Keratinocyte (primary cell): ENCODE measurements at regions not wholly inside any gene's neighbourhood (a gene's known extent, or its start where the extent isn't known, plus 50 kb on each side); places are given as distances from the start of the nearest gene placed in this dataset.

Experiments
- DNase-seq: peaks from one replicate; pipeline ENCODE4 v3.0.0-alpha.2; 2011; ENCODE audit warnings: low read depth, missing footprints, low spot score
- FAIRE-seq: peaks from 2 replicates; lab custom pipeline; 2011; peaks lifted over from hg19 to GRCh38; lab: Jason Lieb, UNC
- H2AFZ ChIP-seq: 2 replicates; pipeline ENCODE4 v1.6.0; 2012; ENCODE audit warnings: low read length, control low read depth, inconsistent platforms; ENCODE audit not compliant: control insufficient read depth
- H3K27ac ChIP-seq: 2 replicates; pipeline ENCODE4 v1.5.1; 2011; ENCODE audit warnings: low read length; ENCODE audit not compliant: control insufficient read depth, insufficient read depth
- H3K27me3 ChIP-seq: 3 replicates; pipeline ENCODE4 v1.6.0; 2011; ENCODE audit warnings: low read length; ENCODE audit not compliant: control insufficient read depth, insufficient read depth; ENCODE audit errors: extremely low read depth
- H3K36me3 ChIP-seq, 2 experiments: 2 replicates in 1 of 2; 3 replicates in 1 of 2; pipeline ENCODE4 v1.5.1; 2011; ENCODE audit warnings: low read length in 2 of 2, mild to moderate bottlenecking in 1 of 2; ENCODE audit not compliant: control insufficient read depth in 2 of 2, insufficient read depth in 2 of 2; ENCODE audit errors: extremely low read depth in 1 of 2
- H3K4me1 ChIP-seq: 3 replicates; pipeline ENCODE4 v1.5.1; 2011; ENCODE audit warnings: low read length; ENCODE audit not compliant: control insufficient read depth, insufficient read depth; ENCODE audit errors: extremely low read depth
- H3K4me2 ChIP-seq: 3 replicates; pipeline ENCODE4 v1.6.0; 2011; ENCODE audit warnings: low read depth, low read length; ENCODE audit not compliant: control insufficient read depth, insufficient read depth; ENCODE audit errors: extremely low read depth
- H3K4me3 ChIP-seq, 3 experiments: fragments of 200-600 bp in 1 of 3; sonication (generic) in 1 of 3; 2 replicates in 2 of 3; 3 replicates in 1 of 3; pipeline ENCODE4 v1.5.1; 2011 to 2016; ENCODE audit warnings: low read length in 3 of 3, mild to moderate bottlenecking in 3 of 3, control low read depth in 2 of 3, inconsistent platforms in 1 of 3, low read depth in 1 of 3, mixed read lengths in 1 of 3, mixed run types in 1 of 3, moderate library complexity in 1 of 3; ENCODE audit not compliant: control insufficient read depth in 2 of 3, insufficient read depth in 2 of 3; ENCODE audit errors: extremely low read depth in 1 of 3
- H3K79me2 ChIP-seq: 2 replicates; pipeline ENCODE4 v1.6.0; 2012; ENCODE audit warnings: low read length; ENCODE audit not compliant: control insufficient read depth, insufficient read depth
- H3K9ac ChIP-seq: 3 replicates; pipeline ENCODE4 v1.6.0; 2011; ENCODE audit warnings: low read length; ENCODE audit not compliant: control insufficient read depth, insufficient read depth; ENCODE audit errors: extremely low read depth
- H3K9me1 ChIP-seq: 3 replicates; pipeline ENCODE4 v1.6.0; 2011; ENCODE audit warnings: low read length; ENCODE audit not compliant: control insufficient read depth, insufficient read depth; ENCODE audit errors: extremely low read depth
- H3K9me3 ChIP-seq: 2 replicates; pipeline ENCODE4 v1.5.1; 2012; ENCODE audit warnings: low read depth, low read length; ENCODE audit not compliant: control insufficient read depth
- H4K20me1 ChIP-seq: 3 replicates; pipeline ENCODE4 v1.6.0; 2011; ENCODE audit warnings: low read length; ENCODE audit not compliant: control insufficient read depth, insufficient read depth; ENCODE audit errors: extremely low read depth
- CTCF ChIP-seq, 3 experiments: IDR thresholded peaks in 1 of 3; conservative IDR thresholded peaks in 1 of 3; optimal IDR thresholded peaks in 1 of 3; 2 replicates in 2 of 3; 3 replicates in 1 of 3; pipeline versions ENCODE3 to v1.5.1; 2011; ENCODE audit warnings: low read length in 3 of 3, mild to moderate bottlenecking in 3 of 3, moderate library complexity in 2 of 3, control low read depth in 1 of 3, inconsistent platforms in 1 of 3; ENCODE audit not compliant: insufficient read depth in 2 of 3; ENCODE audit errors: extremely low read depth in 1 of 3
- EZH2 ChIP-seq: IDR thresholded peaks from one replicate; pipeline ENCODE4 v1.6.1; 2012; ENCODE audit warnings: inconsistent platforms, mild to moderate bottlenecking, low read length, moderate library complexity
- dilution Hi-C: fragments of 300-500 bp; cut with MboI; formaldehyde crosslinking; loops from one replicate; pipeline ENCODE4 v1.7.0; 2020; ENCODE audit warnings: low sequenced_read_pairs; ENCODE audit not compliant: extremely low pct_ligation_motif_present

DNA sequence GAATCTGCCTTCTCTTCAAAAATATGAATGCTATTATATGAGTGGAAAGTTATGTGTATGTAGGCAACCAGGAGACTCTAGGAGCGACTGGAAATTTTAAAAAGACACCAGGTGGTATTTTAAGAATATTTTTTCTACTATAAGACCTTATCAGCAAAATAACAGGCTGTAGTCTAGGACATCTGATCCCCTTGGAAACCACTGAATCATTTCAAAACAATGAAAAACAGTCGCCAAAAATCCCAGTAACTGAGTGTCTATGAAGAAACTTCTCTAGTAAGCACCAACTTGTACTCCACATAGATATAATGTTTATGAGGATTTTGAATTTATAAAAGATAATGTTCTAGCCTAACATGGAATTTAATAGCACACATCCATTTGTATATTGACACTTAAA lies 358.5 kb downstream of the GPATCH2 start:
- H3K4me2 ChIP-seq = no peak overlapping the region

DNA sequence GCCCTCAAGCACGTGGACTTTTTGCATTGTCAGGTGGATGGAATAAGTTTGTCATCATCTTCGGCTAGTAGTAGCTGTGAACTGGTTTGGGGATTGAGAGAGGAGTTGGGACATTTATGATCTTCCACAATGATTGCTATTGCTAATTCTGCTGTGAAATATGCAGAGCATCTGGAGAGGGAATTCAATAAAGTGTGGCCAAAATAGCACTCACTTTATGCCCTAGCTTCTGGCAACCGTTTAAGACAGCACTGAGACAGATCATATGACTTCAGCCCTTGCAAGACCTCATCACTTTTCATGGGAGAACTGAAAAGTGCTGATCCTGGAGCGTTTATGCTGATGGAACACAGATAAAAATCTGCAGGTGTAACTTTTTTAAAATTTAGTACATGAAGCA lies 360.8 kb downstream of the GPATCH2 start:
- no peak for DNase-seq
- TF ChIP-seq CTCF (optimal IDR thresholded peaks at IDR 0.05 in 1 of 3, IDR thresholded peaks at IDR 0.05 in 1 of 3, conservative IDR thresholded peaks at IDR 0.05 in 1 of 3; ENCODE audit: extremely low read depth in 1 of 3, insufficient read depth in 2 of 3, low read length in 3 of 3) (no peak), EZH2 (no peak)

More for the DNA sequence above, 358.5 kb downstream of the GPATCH2 start:
- dilution Hi-C loops = no loop called here
- no peaks in the 10 kb centered on the region for H3K9me3 ChIP-seq
- TF ChIP-seq EZH2 (no peak), CTCF (optimal IDR thresholded peaks at IDR 0.05 in 1 of 3, IDR thresholded peaks at IDR 0.05 in 1 of 3, conservative IDR thresholded peaks at IDR 0.05 in 1 of 3; ENCODE audit: extremely low read depth in 1 of 3, insufficient read depth in 2 of 3, low read length in 3 of 3) (no peak)
- no peak overlapping the region for H2AFZ ChIP-seq
- H3K4me1 ChIP-seq = peaks cover 17% of the 10 kb centered on the region
- no peaks in the 10 kb centered on the region for H3K27me3 ChIP-seq
- no peaks in the 10 kb centered on the region for H4K20me1 ChIP-seq
- no peak overlapping the region for H3K9ac ChIP-seq
- no peaks in the 10 kb centered on the region for H3K79me2 ChIP-seq
- no peaks in the 10 kb centered on the region for H3K36me3 ChIP-seq
- no peak overlapping the region for H3K27ac ChIP-seq
- no peak overlapping the region for H3K4me3 ChIP-seq
- no peaks in the 10 kb centered on the region for H3K9me1 ChIP-seq
- DNase-seq (no peak), FAIRE-seq (no peak)

More for the DNA sequence above, 360.8 kb downstream of the GPATCH2 start:
- Histone ChIP-seq H3K36me3 (no peaks in the 10 kb centered on the region), H3K4me3 (no peak overlapping the region), H4K20me1 (no peaks in the 10 kb centered on the region), H3K9me3 (no peaks in the 10 kb centered on the region), H2AFZ (no peak overlapping the region), H3K9ac (no peak overlapping the region), H3K27me3 (no peaks in the 10 kb centered on the region), H3K4me2 (no peak overlapping the region), H3K4me1 (peaks cover 4% of the 10 kb centered on the region), H3K9me1 (no peaks in the 10 kb centered on the region), H3K79me2 (no peaks in the 10 kb centered on the region), H3K27ac (no peak overlapping the region)
- dilution Hi-C loops = no loop called here
- FAIRE-seq = no peak
